ENCODE measurements at regions not wholly inside any gene's neighbourhood (a gene's known extent, or its start where the extent isn't known, plus 50 kb on each side); places are given as distances from the start of the nearest gene placed in this dataset.
A peak's percentile ranks its signal among the peaks of the same experiment; 100 is the strongest.
"Not testable (repeated sequence)": the region's sequence is repeated elsewhere in the genome, so short reads cannot be mapped to it uniquely, and the experiment has no call there.

GRCh38 chr4:133324491-133324890 is 175.4 kb downstream of the PCDH10 start:
- no peak for TF ChIP-seq CTCF (IDR thresholded peaks at IDR 0.05; ENCODE audit: low read depth, low read length, missing control alignments)
- H3K4me3 ChIP-seq (replicated peaks; ENCODE audit: low read depth, low read length): no peak overlapping the region
- DNase-seq (ENCODE audit: extremely low read depth, low read depth): no peak

- no peak overlapping the region for H3K4me3 ChIP-seq (replicated peaks; ENCODE audit: low read depth, low read length)
- no peak for DNase-seq (ENCODE audit: extremely low read depth, low read depth)
- TF ChIP-seq CTCF (IDR thresholded peaks at IDR 0.05; ENCODE audit: low read depth, low read length, missing control alignments): no peak
Measured at GRCh38 chr4:133323670-133324069, 174.6 kb downstream of the PCDH10 start.

GRCh38 chr4:133320576-133321170 is 171.6 kb downstream of the PCDH10 start:
- no peak for DNase-seq (ENCODE audit: extremely low read depth, low read depth)
- H3K4me3 ChIP-seq (replicated peaks; ENCODE audit: low read depth, low read length): no peak overlapping the region
- TF ChIP-seq CTCF (IDR thresholded peaks at IDR 0.05; ENCODE audit: low read depth, low read length, missing control alignments): peak; percentile 36

GRCh38 chr4:133316909-133317308 is 167.8 kb downstream of the PCDH10 start:
- TF ChIP-seq CTCF (IDR thresholded peaks at IDR 0.05; ENCODE audit: low read depth, low read length, missing control alignments): no peak
- H3K4me3 ChIP-seq (replicated peaks; ENCODE audit: low read depth, low read length): no peak overlapping the region
- no peak for DNase-seq (ENCODE audit: extremely low read depth, low read depth)

- DNase-seq (ENCODE audit: extremely low read depth, low read depth): no peak
- no peak for TF ChIP-seq CTCF (IDR thresholded peaks at IDR 0.05; ENCODE audit: low read depth, low read length, missing control alignments)
- H3K4me3 ChIP-seq (replicated peaks; ENCODE audit: low read depth, low read length): no peak overlapping the region
Measured at GRCh38 chr4:133314991-133315390, 165.9 kb downstream of the PCDH10 start.

- no peak overlapping the region for H3K4me3 ChIP-seq (replicated peaks; ENCODE audit: low read depth, low read length)
- no peak for DNase-seq (ENCODE audit: extremely low read depth, low read depth)
- TF ChIP-seq CTCF (IDR thresholded peaks at IDR 0.05; ENCODE audit: low read depth, low read length, missing control alignments): no peak
Measured at GRCh38 chr4:133287396-133287795, 138.3 kb downstream of the PCDH10 start.

- no peak for DNase-seq (ENCODE audit: extremely low read depth, low read depth)
- H3K4me3 ChIP-seq (replicated peaks; ENCODE audit: low read depth, low read length): no peak overlapping the region
- no peak for TF ChIP-seq CTCF (IDR thresholded peaks at IDR 0.05; ENCODE audit: low read depth, low read length, missing control alignments)
Measured at GRCh38 chr4:133278591-133278990, 129.5 kb downstream of the PCDH10 start.

GRCh38 chr4:133277940-133278339 is 128.8 kb downstream of the PCDH10 start:
- not testable (repeated sequence) for DNase-seq (ENCODE audit: extremely low read depth, low read depth); H3K4me3 ChIP-seq (replicated peaks; ENCODE audit: low read depth, low read length)

All from HFF-Myc (cell line).